PC-3 (cell line): ENCODE measurements at regions not wholly inside any gene's neighbourhood (a gene's known extent, or its start where the extent isn't known, plus 50 kb on each side); places are given as distances from the start of the nearest gene placed in this dataset.

Source experiments
- EZH2 ChIP-seq: fragments of 300-600 bp; sonication (generic); IDR thresholded peaks from one replicate; pipeline ENCODE4 v1.6.1; 2017; ENCODE audit warnings: antibody characterized with exemption, mild to moderate bottlenecking, low read length; ENCODE audit not compliant: unreplicated experiment
- EZH2phosphoT487 ChIP-seq: fragments of 300-600 bp; sonication (generic); IDR thresholded peaks from 2 replicates; pipeline ENCODE4 v1.6.1; 2018; ENCODE audit warnings: mild to moderate bottlenecking, antibody characterized with exemption, low read length, borderline replicate concordance
- TF ChIP-seq, protein P1 (sequence below): fragments of 300-600 bp; sonication (generic); conservative IDR thresholded peaks from 2 replicates; pipeline ENCODE4 v1.5.1; 2017; ENCODE audit warnings: antibody characterized with exemption, low read depth, mild to moderate bottlenecking, low read length

DNA sequence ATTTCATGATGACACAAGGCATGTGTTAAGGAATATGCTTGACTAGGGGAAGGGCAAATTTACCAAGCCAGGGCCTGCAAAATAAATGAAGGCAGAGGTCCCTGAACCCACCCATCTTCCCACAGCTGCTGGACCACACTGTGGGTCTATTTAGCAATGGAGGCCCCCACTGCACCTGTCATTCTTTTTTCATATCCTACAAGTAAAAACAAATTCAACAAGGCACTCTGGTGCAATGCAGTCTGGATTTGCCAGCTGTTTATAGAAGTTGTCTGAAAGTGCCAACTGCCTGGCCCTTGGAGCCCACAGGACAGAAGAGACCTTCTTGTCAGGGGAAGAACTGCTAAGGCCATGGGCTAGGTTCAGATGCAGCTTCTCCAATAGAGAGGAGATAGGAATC is 112.8 kb upstream of the ATL2 start:
- TF ChIP-seq, protein P1, sequence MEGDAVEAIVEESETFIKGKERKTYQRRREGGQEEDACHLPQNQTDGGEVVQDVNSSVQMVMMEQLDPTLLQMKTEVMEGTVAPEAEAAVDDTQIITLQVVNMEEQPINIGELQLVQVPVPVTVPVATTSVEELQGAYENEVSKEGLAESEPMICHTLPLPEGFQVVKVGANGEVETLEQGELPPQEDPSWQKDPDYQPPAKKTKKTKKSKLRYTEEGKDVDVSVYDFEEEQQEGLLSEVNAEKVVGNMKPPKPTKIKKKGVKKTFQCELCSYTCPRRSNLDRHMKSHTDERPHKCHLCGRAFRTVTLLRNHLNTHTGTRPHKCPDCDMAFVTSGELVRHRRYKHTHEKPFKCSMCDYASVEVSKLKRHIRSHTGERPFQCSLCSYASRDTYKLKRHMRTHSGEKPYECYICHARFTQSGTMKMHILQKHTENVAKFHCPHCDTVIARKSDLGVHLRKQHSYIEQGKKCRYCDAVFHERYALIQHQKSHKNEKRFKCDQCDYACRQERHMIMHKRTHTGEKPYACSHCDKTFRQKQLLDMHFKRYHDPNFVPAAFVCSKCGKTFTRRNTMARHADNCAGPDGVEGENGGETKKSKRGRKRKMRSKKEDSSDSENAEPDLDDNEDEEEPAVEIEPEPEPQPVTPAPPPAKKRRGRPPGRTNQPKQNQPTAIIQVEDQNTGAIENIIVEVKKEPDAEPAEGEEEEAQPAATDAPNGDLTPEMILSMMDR = no peak
- TF ChIP-seq EZH2 = no peak
- no peak for TF ChIP-seq EZH2phosphoT487
